T-cell (primary cell): ENCODE measurements at regions not wholly inside any gene's neighbourhood (a gene's known extent, or its start where the extent isn't known, plus 50 kb on each side); places are given as distances from the start of the nearest gene placed in this dataset.
"Not testable (repeated sequence)": the region's sequence is repeated elsewhere in the genome, so short reads cannot be mapped to it uniquely, and the experiment has no call there.

Experiments
- ATAC-seq, 4 experiments: fragments of 200-7000 bp in 3 of 4; fragments of 150-1000 bp in 1 of 4; cut with Tn5 transposase; replicated peaks in 1 of 4; 1 replicate in 3 of 4; 2 replicates in 1 of 4; pipeline ENCODE4 v1.10.0; 2021; ENCODE audit warnings: moderate library complexity in 3 of 4, mild to moderate bottlenecking in 2 of 4, moderate number of reproducible peaks in 1 of 4
- CTCF ChIA-PET, 2 donors: fragments of 300-600 bp; sonication (Branson Sonifier 250); formaldehyde crosslinking; loops; one replicate each; lab custom pipeline; 2022; ENCODE audit warnings: antibody characterized with exemption in 2 of 2; lab: Charles Lee
- POLR2A ChIA-PET, 2 donors: fragments of 300-600 bp; sonication (Branson Sonifier 250); formaldehyde crosslinking; loops; one replicate each; lab custom pipeline; 2022; ENCODE audit warnings: antibody characterized with exemption in 2 of 2; lab: Charles Lee
- DNase-seq, 35 experiments: peaks; one replicate each; pipeline versions ENCODE4 v3.0.0 to v3.0.0-alpha.2; 2013 to 2023
- H3K27ac ChIP-seq: one replicate; pipeline ENCODE4 v1.5.1; 2013; ENCODE audit warnings: low read length
- H3K27me3 ChIP-seq, 2 experiments: replicated peaks in 1 of 2; 1 replicate in 1 of 2; 2 replicates in 1 of 2; pipeline versions ENCODE4 v1.6.1 to v1.7.0; 2013; ENCODE audit warnings: low read length in 1 of 2, mixed read lengths in 1 of 2; ENCODE audit not compliant: control insufficient read depth in 2 of 2, insufficient read depth in 2 of 2; ENCODE audit errors: extremely low read depth in 1 of 2
- H3K36me3 ChIP-seq, 2 donors: 1 replicate in 1 of 2; 2 replicates in 1 of 2; pipeline versions ENCODE4 v1.6.1 to v1.7.0; 2013; ENCODE audit warnings: low read length in 1 of 2; ENCODE audit not compliant: control insufficient read depth in 2 of 2, insufficient read depth in 1 of 2; ENCODE audit errors: extremely low read depth in 1 of 2
- H3K4me1 ChIP-seq, 2 experiments: 1 replicate in 1 of 2; 2 replicates in 1 of 2; pipeline versions ENCODE4 v1.6.1 to v1.7.0; 2013; ENCODE audit warnings: low read length in 2 of 2, mixed read lengths in 1 of 2; ENCODE audit not compliant: insufficient read depth in 2 of 2, control insufficient read depth in 1 of 2; ENCODE audit errors: extremely low read depth in 1 of 2
- H3K4me3 ChIP-seq, 2 donors: 1 replicate in 1 of 2; 2 replicates in 1 of 2; pipeline versions ENCODE4 v1.5.1 to v1.7.0; 2013; ENCODE audit warnings: mild to moderate bottlenecking in 2 of 2, low read length in 1 of 2, moderate library complexity in 1 of 2; ENCODE audit not compliant: control insufficient read depth in 1 of 2; ENCODE audit errors: extremely low read depth in 1 of 2
- H3K9me3 ChIP-seq: 2 replicates; pipeline ENCODE4 v1.7.0; 2013
- H3K27ac Mint-ChIP-seq, 2 donors: one replicate each; pipeline ENCODE4 v1.8.0; 2020 to 2021; ENCODE audit warnings: mild to moderate bottlenecking in 2 of 2, mixed read lengths in 2 of 2
- H3K27me3 Mint-ChIP-seq, 2 donors: one replicate each; pipeline ENCODE4 v1.8.0; 2021 to 2022; ENCODE audit warnings: mixed read lengths in 2 of 2
- H3K36me3 Mint-ChIP-seq: one replicate; pipeline ENCODE4 v1.8.0; 2021; ENCODE audit warnings: mixed read lengths
- H3K4me1 Mint-ChIP-seq, 3 donors: one replicate each; pipeline ENCODE4 v1.8.0; 2020 to 2022; ENCODE audit warnings: mixed read lengths in 3 of 3, mild to moderate bottlenecking in 1 of 3
- H3K4me3 Mint-ChIP-seq, 3 donors: one replicate each; pipeline ENCODE4 v1.8.0; 2020 to 2022; ENCODE audit warnings: mild to moderate bottlenecking in 3 of 3, mixed read lengths in 3 of 3, moderate library complexity in 3 of 3
- H3K9me3 Mint-ChIP-seq, 3 donors: one replicate each; pipeline ENCODE4 v1.8.0; 2020 to 2022; ENCODE audit warnings: mixed read lengths in 3 of 3
- WGBS: methylation state at CpG from one replicate; pipeline ENCODE4 v1.1.5; 2013; ENCODE audit warnings: missing lambda C conversion rate; ENCODE audit not compliant: insufficient coverage; 5-methylcytosine and 5-hydroxymethylcytosine counted together

DNA sequence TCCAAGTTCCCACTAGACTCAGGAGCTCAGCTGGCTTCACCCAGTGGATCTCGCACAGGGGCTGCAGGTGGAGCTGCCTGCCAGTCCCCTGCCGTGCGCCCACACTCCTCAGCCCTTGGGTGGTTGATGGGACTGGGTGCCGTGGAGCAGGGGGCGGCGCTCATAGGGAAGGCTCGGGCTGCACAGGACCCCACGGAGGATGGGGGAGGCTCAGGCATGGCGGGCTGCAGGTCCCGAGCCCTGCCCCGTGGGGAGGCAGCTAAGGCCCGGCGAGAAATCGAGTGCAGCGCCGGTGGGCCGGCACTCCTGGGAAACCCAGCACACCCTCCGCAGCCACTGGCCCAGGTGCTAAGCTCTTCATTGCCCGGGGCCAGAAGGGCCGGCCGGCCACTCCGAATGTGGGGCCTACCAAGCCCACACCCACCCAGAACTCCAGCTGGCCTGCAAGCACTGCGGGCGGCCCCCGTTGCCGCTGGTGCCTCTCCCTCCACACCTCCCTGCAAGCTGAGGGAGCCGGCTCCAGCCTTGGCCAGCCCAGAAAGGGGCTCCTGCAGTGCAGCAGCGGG lies 1481.3 kb upstream of the WWC1 start:
- H3K36me3 ChIP-seq, ATAC-seq, H3K27ac ChIP-seq, H3K36me3 Mint-ChIP-seq, H3K4me3 Mint-ChIP-seq, H3K4me1 Mint-ChIP-seq, H3K27ac Mint-ChIP-seq, H3K27me3 ChIP-seq, H3K9me3 ChIP-seq, H3K4me1 ChIP-seq, CTCF ChIA-PET, POLR2A ChIA-PET, DNase-seq, H3K4me3 ChIP-seq, H3K27me3 Mint-ChIP-seq: not testable (repeated sequence)
- H3K9me3 Mint-ChIP-seq, result peaks cover 13 to 31% (median 17%) of the 10 kb centered on the region in 3 donors
- WGBS, result 89% methylated on average over 22 of the region's 28 CpGs

GRCh38 chr5:166810721-166811120 lies 1480.7 kb upstream of the WWC1 start:
- WGBS, result no CpG with 5 or more reads among the region's 3 CpGs
- DNase-seq (no peak), ATAC-seq (no peak)
- no peak overlapping the region for H3K4me3 ChIP-seq
- H3K27ac Mint-ChIP-seq, result no peak overlapping the region
- no peaks in the 10 kb centered on the region for H3K4me1 ChIP-seq
- H3K36me3 ChIP-seq, result no peaks in the 10 kb centered on the region
- H3K27ac ChIP-seq, result no peak overlapping the region
- H3K4me3 Mint-ChIP-seq, result no peak overlapping the region
- H3K27me3 ChIP-seq, result no peaks in the 10 kb centered on the region
- ChIA-PET POLR2A (no interaction called here), CTCF (no interaction called here)
- H3K9me3 Mint-ChIP-seq, result peaks cover 8 to 25% (median 12%) of the 10 kb centered on the region in 3 donors
- no peaks in the 10 kb centered on the region for H3K9me3 ChIP-seq
- H3K36me3 Mint-ChIP-seq, result no peaks in the 10 kb centered on the region
- no peaks in the 10 kb centered on the region for H3K4me1 Mint-ChIP-seq
- H3K27me3 Mint-ChIP-seq, result no peaks in the 10 kb centered on the region

DNA sequence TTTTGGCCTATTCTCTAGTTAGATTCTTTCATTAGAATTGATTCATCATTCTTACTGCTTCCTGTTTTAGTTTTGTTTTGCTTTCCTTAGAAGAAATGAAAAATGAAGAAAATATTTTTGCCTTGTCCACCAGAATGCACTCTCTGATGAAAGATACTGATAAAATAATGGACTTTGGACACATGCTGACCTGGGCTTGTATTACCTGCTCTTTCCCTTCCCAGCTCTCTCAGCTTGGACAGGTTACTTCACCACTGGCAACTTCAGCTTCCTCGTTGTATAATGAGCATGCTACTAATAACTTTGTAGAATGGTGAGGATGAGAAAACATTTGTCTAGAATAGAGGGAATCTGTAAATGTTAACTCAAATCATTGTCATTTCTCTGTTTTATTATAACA lies 1468.1 kb upstream of the WWC1 start:
- CTCF ChIA-PET, result no interaction called here
- H3K36me3 Mint-ChIP-seq, result no peaks in the 10 kb centered on the region

DNA sequence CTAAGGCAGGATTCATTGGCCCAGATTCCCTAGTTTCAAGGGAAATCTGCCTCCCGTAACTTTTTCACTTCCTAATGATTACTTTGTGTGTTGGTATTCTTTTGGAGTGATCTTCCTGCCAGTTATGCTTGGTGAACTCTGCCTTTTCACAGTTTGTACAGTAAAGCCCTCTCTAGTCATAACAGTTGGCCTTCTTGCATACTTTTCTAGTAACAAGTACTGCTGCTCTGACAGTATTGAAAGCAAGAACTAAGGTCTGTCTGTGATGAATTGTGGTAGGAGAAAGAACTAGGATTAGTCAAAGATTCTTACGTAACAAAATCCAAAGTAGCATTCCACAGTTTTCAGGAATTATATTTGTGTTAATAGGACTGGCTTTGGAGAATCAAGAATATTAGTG lies 1457.2 kb upstream of the WWC1 start:
- DNase-seq (no peak), ATAC-seq (no peak)
- Mint-ChIP-seq H3K27me3 (no peaks in the 10 kb centered on the region), H3K4me1 (no peaks in the 10 kb centered on the region), H3K36me3 (no peaks in the 10 kb centered on the region), H3K4me3 (no peak overlapping the region), H3K27ac (no peak overlapping the region), H3K9me3 (peaks cover 7 to 20% (median 18%) of the 10 kb centered on the region in 3 donors)
- POLR2A ChIA-PET, result no interaction called here
- no peak overlapping the region for H3K4me3 ChIP-seq
- 100% methylated on average over 1 of the region's 2 CpGs for WGBS
- H3K27me3 ChIP-seq, result no peaks in the 10 kb centered on the region
- CTCF ChIA-PET, result no interaction called here
- no peaks in the 10 kb centered on the region for H3K36me3 ChIP-seq
- no peak overlapping the region for H3K27ac ChIP-seq
- H3K9me3 ChIP-seq, result no peaks in the 10 kb centered on the region
- no peaks in the 10 kb centered on the region for H3K4me1 ChIP-seq

More for the DNA sequence above, 1468.1 kb upstream of the WWC1 start:
- H3K9me3 ChIP-seq, result no peaks in the 10 kb centered on the region
- no peaks in the 10 kb centered on the region for H3K27me3 ChIP-seq
- no peak overlapping the region for H3K4me3 Mint-ChIP-seq
- no peak overlapping the region for H3K4me3 ChIP-seq
- WGBS, result no CpG with 5 or more reads among the region's 1 CpG
- H3K9me3 Mint-ChIP-seq, result peaks cover 5 to 22% (median 17%) of the 10 kb centered on the region in 3 donors
- no peaks in the 10 kb centered on the region for H3K27me3 Mint-ChIP-seq
- H3K4me1 Mint-ChIP-seq, result no peaks in the 10 kb centered on the region
- no peak overlapping the region for H3K27ac Mint-ChIP-seq
- ATAC-seq (no peak), DNase-seq (no peak)
- POLR2A ChIA-PET, result no interaction called here
- no peaks in the 10 kb centered on the region for H3K4me1 ChIP-seq
- no peak overlapping the region for H3K27ac ChIP-seq
- H3K36me3 ChIP-seq, result no peaks in the 10 kb centered on the region

GRCh38 chr5:166845044-166845443 lies 1446.4 kb upstream of the WWC1 start:
- Mint-ChIP-seq H3K27me3 (no peaks in the 10 kb centered on the region), H3K36me3 (no peaks in the 10 kb centered on the region), H3K4me3 (no peak overlapping the region), H3K4me1 (no peaks in the 10 kb centered on the region), H3K27ac (no peak overlapping the region), H3K9me3 (peaks cover 17 to 42% (median 19%) of the 10 kb centered on the region in 3 donors)
- 82% methylated on average over 3 of the region's 4 CpGs for WGBS
- ChIA-PET POLR2A (no interaction called here), CTCF (no interaction called here)
- Histone ChIP-seq H3K27ac (no peak overlapping the region), H3K4me1 (no peaks in the 10 kb centered on the region), H3K9me3 (peaks cover 2% of the 10 kb centered on the region), H3K36me3 (no peaks in the 10 kb centered on the region), H3K27me3 (no peaks in the 10 kb centered on the region), H3K4me3 (no peak overlapping the region)
- DNase-seq (peak in 1 of 35 experiments; percentile 0), ATAC-seq (no peak)

- no peak overlapping the region for H3K27ac ChIP-seq
- no peaks in the 10 kb centered on the region for H3K4me1 ChIP-seq
- Mint-ChIP-seq H3K27ac (no peak overlapping the region), H3K4me1 (no peaks in the 10 kb centered on the region), H3K27me3 (no peaks in the 10 kb centered on the region), H3K9me3 (peaks cover 6 to 10% (median 9%) of the 10 kb centered on the region in 3 donors), H3K36me3 (no peaks in the 10 kb centered on the region), H3K4me3 (no peak overlapping the region)
- DNase-seq (no peak), ATAC-seq (no peak)
- ChIA-PET POLR2A (no interaction called here), CTCF (no interaction called here)
- H3K4me3 ChIP-seq, result no peak overlapping the region
- H3K27me3 ChIP-seq, result no peaks in the 10 kb centered on the region
- no peaks in the 10 kb centered on the region for H3K9me3 ChIP-seq
- 100% methylated on average over 2 of the region's 3 CpGs for WGBS
- H3K36me3 ChIP-seq, result no peaks in the 10 kb centered on the region
Observed at GRCh38 chr5:166856791-166857190, 1434.7 kb upstream of the WWC1 start.

DNA sequence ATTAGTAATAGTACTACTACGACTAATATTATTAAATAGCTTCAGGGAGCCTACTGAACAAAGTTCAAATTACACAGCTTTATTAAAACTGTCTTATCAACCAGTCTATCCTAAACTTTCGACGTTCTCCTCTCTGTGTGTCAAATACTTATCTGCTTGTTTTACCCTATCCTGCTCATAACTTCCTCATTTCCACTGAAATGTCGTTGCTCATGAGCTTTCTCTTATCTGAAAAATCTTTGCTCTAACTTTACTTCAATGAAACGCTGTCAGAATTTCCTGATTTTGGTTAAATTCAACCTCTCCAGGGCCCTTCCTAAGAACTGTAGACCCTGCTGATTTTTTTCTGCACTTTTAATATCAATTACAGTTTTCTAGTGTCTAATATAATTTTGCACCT lies 1431.0 kb upstream of the WWC1 start:
- Histone ChIP-seq H3K27me3 (no peaks in the 10 kb centered on the region), H3K27ac (no peak overlapping the region), H3K4me1 (no peaks in the 10 kb centered on the region), H3K9me3 (no peaks in the 10 kb centered on the region), H3K4me3 (no peak overlapping the region), H3K36me3 (no peaks in the 10 kb centered on the region)
- Mint-ChIP-seq H3K27me3 (no peaks in the 10 kb centered on the region), H3K9me3 (peaks cover 6 to 9% (median 8%) of the 10 kb centered on the region in 3 donors), H3K27ac (no peak overlapping the region), H3K36me3 (no peaks in the 10 kb centered on the region), H3K4me3 (no peak overlapping the region), H3K4me1 (no peaks in the 10 kb centered on the region)
- 6% methylated on average over 3 of the region's 5 CpGs for WGBS
- DNase-seq, result no peak
- no peak for ATAC-seq
- CTCF ChIA-PET, result no interaction called here
- POLR2A ChIA-PET, result no interaction called here
